ENCODE measurements at regions not wholly inside any gene's neighbourhood (a gene's known extent, or its start where the extent isn't known, plus 50 kb on each side); places are given as distances from the start of the nearest gene placed in this dataset.

- no peak for DNase-seq
These were observed 245.4 kb upstream of the SPTLC3 start for GRCh38 chr20:12763406-12763805.

GRCh38 chr20:12764053-12764452 is 244.7 kb upstream of the SPTLC3 start:
- DNase-seq, result no peak

- no peak for DNase-seq
These were observed 243.9 kb upstream of the SPTLC3 start for GRCh38 chr20:12764851-12765250.

- no peak for DNase-seq
These were observed 234.8 kb upstream of the SPTLC3 start for GRCh38 chr20:12773936-12774335.

GRCh38 chr20:12775041-12775440 is 233.7 kb upstream of the SPTLC3 start:
- no peak for DNase-seq

GRCh38 chr20:12777016-12777415 is 231.8 kb upstream of the SPTLC3 start:
- no peak for DNase-seq

- DNase-seq, result no peak
These were observed 222.5 kb upstream of the SPTLC3 start for GRCh38 chr20:12786276-12786675.

GRCh38 chr20:12788632-12789299 is 220.0 kb upstream of the SPTLC3 start:
- no peak for DNase-seq

GRCh38 chr20:12790859-12791258 is 217.9 kb upstream of the SPTLC3 start:
- no peak for DNase-seq

GRCh38 chr20:12798286-12798685 is 210.5 kb upstream of the SPTLC3 start:
- DNase-seq, result no peak

- no peak for DNase-seq
These were observed 200.7 kb upstream of the SPTLC3 start for GRCh38 chr20:12808006-12808567.

GRCh38 chr20:12815231-12815768 is 193.5 kb upstream of the SPTLC3 start:
- no peak for DNase-seq

- no peak for DNase-seq
These were observed 192.9 kb upstream of the SPTLC3 start for GRCh38 chr20:12815778-12816408.

GRCh38 chr20:12821249-12821648 is 187.5 kb upstream of the SPTLC3 start:
- no peak for DNase-seq

GRCh38 chr20:12823734-12824133 is 185.0 kb upstream of the SPTLC3 start:
- DNase-seq, result no peak

- DNase-seq, result no peak
These were observed 184.2 kb upstream of the SPTLC3 start for GRCh38 chr20:12824328-12825225.

GRCh38 chr20:12825226-12825595 is 183.6 kb upstream of the SPTLC3 start:
- no peak for DNase-seq

GRCh38 chr20:12827816-12828385 is 180.9 kb upstream of the SPTLC3 start:
- DNase-seq, result no peak

GRCh38 chr20:12829170-12829569 is 179.6 kb upstream of the SPTLC3 start:
- DNase-seq, result no peak

- DNase-seq, result no peak
These were observed 174.9 kb upstream of the SPTLC3 start for GRCh38 chr20:12833861-12834260.

GRCh38 chr20:12835999-12836398 is 172.8 kb upstream of the SPTLC3 start:
- no peak for DNase-seq

GRCh38 chr20:12837646-12838045 is 171.1 kb upstream of the SPTLC3 start:
- DNase-seq, result no peak
